22Rv1 (cell line): ENCODE measurements at regions not wholly inside any gene's neighbourhood (a gene's known extent, or its start where the extent isn't known, plus 50 kb on each side); places are given as distances from the start of the nearest gene placed in this dataset.

ENCODE experiments used
- H3K27ac ChIP-seq: fragments of 450-650 bp; 2 replicates; pipeline ENCODE4 v1.5.1; 2017
- CTCF ChIP-seq: fragments of 450-650 bp; IDR thresholded peaks from 2 replicates; pipeline ENCODE4 v1.5.1; 2017; ENCODE audit warnings: mild to moderate bottlenecking
- ZFX ChIP-seq: fragments of 450-650 bp; IDR thresholded peaks from 2 replicates; pipeline ENCODE4 v1.6.1; 2017; ENCODE audit warnings: antibody characterized with exemption, borderline replicate concordance

- no peak overlapping the region for H3K27ac ChIP-seq
- TF ChIP-seq CTCF (no peak), ZFX (no peak)
Measured at GRCh38 chrX:13208281-13208935, 111.4 kb downstream of the ATXN3L start.

GRCh38 chrX:13203271-13203670 lies 116.6 kb downstream of the ATXN3L start:
- no peak overlapping the region for H3K27ac ChIP-seq
- no peak for TF ChIP-seq ZFX
- no peak for TF ChIP-seq CTCF

DNA sequence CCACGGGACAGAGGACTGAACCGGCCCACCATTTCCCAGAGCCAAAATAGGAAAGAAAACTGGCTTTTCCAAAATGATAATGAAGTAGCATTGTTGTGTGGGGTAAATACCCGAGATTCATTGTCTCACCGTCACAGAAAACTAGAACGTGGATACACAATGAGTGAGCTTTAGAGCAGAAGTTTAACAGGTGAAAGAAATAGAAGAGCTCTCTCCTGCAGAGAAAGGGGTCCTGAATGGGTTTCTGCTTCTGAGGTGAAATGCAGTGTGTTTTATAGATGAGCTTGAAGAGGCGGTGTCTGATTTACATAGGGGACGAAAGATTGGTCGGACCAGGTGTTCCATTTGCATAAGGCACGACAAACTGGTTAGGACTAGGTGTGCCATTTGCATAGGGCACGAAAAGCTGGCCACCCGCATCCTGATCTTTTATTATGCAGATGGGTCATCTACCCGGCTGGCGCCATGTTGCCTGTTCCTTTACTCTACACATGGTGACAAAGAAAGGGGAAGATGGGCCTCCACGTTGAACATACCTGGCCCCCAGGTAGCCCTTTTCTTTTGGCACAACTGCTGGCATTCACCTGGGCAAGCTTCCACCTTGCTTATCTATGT lies 118.1 kb downstream of the ATXN3L start:
- H3K27ac ChIP-seq, result 0 out of 2 replicates have a peak overlapping the region, but pooled peaks have one; percentile 33
- TF ChIP-seq ZFX, result no peak
- TF ChIP-seq CTCF, result no peak

GRCh38 chrX:13200398-13200797 lies 119.5 kb downstream of the ATXN3L start:
- H3K27ac ChIP-seq, result no peak overlapping the region
- TF ChIP-seq CTCF, result no peak
- TF ChIP-seq ZFX, result no peak

GRCh38 chrX:13198762-13199064 lies 121.1 kb downstream of the ATXN3L start:
- H3K27ac ChIP-seq, result no peak overlapping the region
- TF ChIP-seq CTCF, result no peak
- TF ChIP-seq ZFX, result no peak

DNA sequence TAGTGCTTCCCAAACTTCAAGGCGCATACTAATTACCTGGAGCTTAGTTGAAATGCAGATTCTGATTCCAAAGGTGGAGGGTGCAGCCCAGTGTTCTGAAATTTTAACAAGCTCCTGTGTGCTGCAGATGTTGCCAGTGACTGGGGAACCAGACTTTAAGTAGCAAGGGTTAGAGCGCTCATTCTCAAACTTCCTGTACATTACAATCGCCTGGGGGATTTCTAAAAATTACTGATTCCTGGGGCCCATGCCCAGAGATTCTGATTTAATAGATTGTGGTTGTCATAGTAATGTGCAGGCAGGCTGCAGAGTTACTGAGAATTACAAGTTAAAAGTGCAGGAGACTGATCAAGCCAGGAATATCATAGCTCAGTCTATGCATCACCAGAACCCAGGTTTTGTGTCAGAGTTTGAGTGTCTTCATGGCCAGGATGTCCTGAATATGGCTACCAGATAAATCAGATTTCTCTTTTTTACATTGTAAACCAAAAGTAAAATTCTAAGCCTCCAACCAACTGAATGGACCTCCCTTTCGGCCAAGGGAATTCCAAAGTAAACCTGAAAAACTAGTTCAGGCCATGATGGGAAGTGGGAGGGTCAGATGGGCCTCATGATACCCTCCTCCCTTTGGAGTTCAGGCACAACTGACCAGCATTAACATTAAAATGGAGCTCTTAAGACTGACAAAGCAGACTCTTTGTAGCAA lies 121.6 kb downstream of the ATXN3L start:
- TF ChIP-seq CTCF, result no peak
- TF ChIP-seq ZFX, result no peak
- no peak overlapping the region for H3K27ac ChIP-seq

- TF ChIP-seq CTCF, result no peak
- no peak for TF ChIP-seq ZFX
Measured at GRCh38 chrX:13196782-13197181, 123.1 kb downstream of the ATXN3L start.

More at GRCh38 chrX:13196782-13197181, 123.1 kb downstream of the ATXN3L start:
- no peak overlapping the region for H3K27ac ChIP-seq
